Right cardiac atrium (tissue), 5 donors: ENCODE measurements at regions not wholly inside any gene's neighbourhood (a gene's known extent, or its start where the extent isn't known, plus 50 kb on each side); places are given as distances from the start of the nearest gene placed in this dataset.
"Not testable (repeated sequence)": the region's sequence is repeated elsewhere in the genome, so short reads cannot be mapped to it uniquely, and the experiment has no call there.

Experiments used
- ATAC-seq, 2 donors: fragments of 200-7000 bp; cut with Tn5 transposase; one replicate each; pipeline versions ENCODE4 v1.8.0 to v1.9.1; 2020; ENCODE audit warnings: moderate library complexity in 2 of 2, mild to moderate bottlenecking in 1 of 2
- DNase-seq, 3 donors: peaks; one replicate each; pipeline ENCODE4 v3.0.0-alpha.2; 2020
- H3K27ac ChIP-seq: one replicate; pipeline ENCODE4 v1.5.1; 2013; ENCODE audit warnings: mild to moderate bottlenecking, low read length, control low read depth, moderate library complexity
- H3K27me3 ChIP-seq: one replicate; pipeline ENCODE4 v1.6.1; 2013; ENCODE audit not compliant: control insufficient read depth, insufficient read depth
- H3K4me1 ChIP-seq: one replicate; pipeline ENCODE4 v1.6.1; 2013; ENCODE audit warnings: low read length; ENCODE audit not compliant: control insufficient read depth, insufficient read depth
- H3K4me3 ChIP-seq: one replicate; pipeline ENCODE4 v1.5.1; 2013; ENCODE audit warnings: low read length, control low read depth
- H3K9me3 ChIP-seq: one replicate; pipeline ENCODE4 v1.6.1; 2013; ENCODE audit warnings: low read length; ENCODE audit not compliant: control insufficient read depth
- WGBS: extraction: QIAGEN DNeasy Blood & Tissue Kit; methylation state at CpG from one replicate; pipeline ENCODE4 v1.1.7; 2013; 5-methylcytosine and 5-hydroxymethylcytosine counted together
- intact Hi-C, 4 donors: fragments of 100-400 bp; cut with DNase I; formaldehyde crosslinking; loops; one replicate each; pipeline versions ENCODE4 v1.11.0 to v1.14.0; 2022 to 2023
- donor health status: healthy with polysubstance abuse.
- donor health status: DM: no; HTN: yes; CAD: no.
- donor health status: DM: no; HTN: no; CAD: no.
- donor health status: DM: no; HTN: yes; CAD: no; lungs with severe emphysema.
- donor health status: DM: yes; HTN: yes; CAD: no.

DNA sequence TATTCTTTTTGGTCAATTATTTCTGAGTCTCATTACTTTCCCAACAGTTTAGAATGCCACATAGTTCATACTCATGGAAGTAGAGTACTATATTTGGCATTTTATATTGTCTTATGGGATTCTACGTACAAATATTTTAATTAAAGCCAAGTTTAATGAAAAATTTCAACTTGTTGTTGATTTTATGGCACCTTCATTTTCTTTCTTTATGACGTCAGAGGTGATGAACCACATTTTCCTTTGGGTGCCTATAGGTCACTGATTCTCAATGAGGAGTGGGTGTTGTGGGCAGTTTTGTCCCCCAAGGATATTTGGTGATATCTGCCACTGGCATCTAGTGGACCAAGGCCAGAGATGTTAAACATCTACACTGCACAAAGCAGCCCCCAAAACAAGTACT is 1071.3 kb downstream of the NXPH1 start:
- WGBS = 83% methylated on average over 2 of the region's 2 CpGs
- Histone ChIP-seq H3K4me3 (no peak overlapping the region), H3K4me1 (no peaks in the 10 kb centered on the region), H3K9me3 (no peaks in the 10 kb centered on the region), H3K27ac (no peak overlapping the region), H3K27me3 (no peaks in the 10 kb centered on the region)
- DNase-seq (no peak), ATAC-seq (no peak)
- intact Hi-C loops = no loop called here

- H3K4me3 ChIP-seq = no peak overlapping the region
- no peak overlapping the region for H3K27ac ChIP-seq
- ATAC-seq (no peak), DNase-seq (no peak)
- WGBS = 87% methylated on average over 2 of the region's 2 CpGs
- H3K27me3 ChIP-seq = no peaks in the 10 kb centered on the region
- intact Hi-C loops = no loop called here
- H3K4me1 ChIP-seq = no peaks in the 10 kb centered on the region
- no peaks in the 10 kb centered on the region for H3K9me3 ChIP-seq
Observed at GRCh38 chr7:9505516-9505915, 1072.1 kb downstream of the NXPH1 start.

GRCh38 chr7:9507290-9507689 is 1073.9 kb downstream of the NXPH1 start:
- peak in 1 of 3 donors; percentile 28 for DNase-seq
- 40% methylated on average over 3 of the region's 3 CpGs for WGBS
- intact Hi-C loops = no loop called here
- Histone ChIP-seq H3K4me3 (no peak overlapping the region), H3K27ac (no peak overlapping the region), H3K9me3 (no peaks in the 10 kb centered on the region), H3K4me1 (no peaks in the 10 kb centered on the region), H3K27me3 (no peaks in the 10 kb centered on the region)
- ATAC-seq = no peak

DNA sequence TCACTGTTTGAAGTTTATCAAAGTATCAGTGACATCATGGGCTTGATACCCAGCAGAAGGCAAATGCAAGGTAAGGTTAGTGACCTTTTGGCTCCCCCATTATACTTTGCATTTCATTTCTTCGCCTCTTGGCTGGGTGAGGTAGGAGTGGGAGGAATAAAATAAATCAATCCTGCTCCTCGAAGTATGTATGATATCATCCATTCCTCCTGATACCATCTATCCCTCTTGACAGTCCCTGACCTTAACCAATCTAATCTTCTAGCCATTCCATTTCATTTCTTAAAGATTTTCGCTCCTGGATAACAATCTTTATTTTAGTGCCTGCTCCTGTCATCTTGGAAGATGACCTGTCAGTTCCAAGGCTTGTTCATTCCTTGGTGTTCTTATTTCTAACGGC is 1083.3 kb downstream of the NXPH1 start:
- Histone ChIP-seq H3K27ac (no peak overlapping the region), H3K9me3 (no peaks in the 10 kb centered on the region), H3K4me1 (no peaks in the 10 kb centered on the region), H3K27me3 (no peaks in the 10 kb centered on the region), H3K4me3 (no peak overlapping the region)
- 61% methylated on average over 4 of the region's 4 CpGs for WGBS
- ATAC-seq = no peak
- intact Hi-C loops = no loop called here
- DNase-seq = no peak

- Histone ChIP-seq H3K4me1 (no peaks in the 10 kb centered on the region), H3K27ac (no peak overlapping the region), H3K9me3 (no peaks in the 10 kb centered on the region), H3K27me3 (no peaks in the 10 kb centered on the region), H3K4me3 (no peak overlapping the region)
- intact Hi-C loops = no loop called here
- DNase-seq = no peak
- 94% methylated on average over 2 of the region's 2 CpGs for WGBS
- ATAC-seq = no peak
Observed at GRCh38 chr7:9523579-9523978, 1090.2 kb downstream of the NXPH1 start.

GRCh38 chr7:9552431-9552830 is 1119.0 kb downstream of the NXPH1 start:
- H3K4me3 ChIP-seq, intact Hi-C loops, H3K4me1 ChIP-seq, ATAC-seq, H3K9me3 ChIP-seq, H3K27me3 ChIP-seq, H3K27ac ChIP-seq, DNase-seq: not testable (repeated sequence)
- WGBS = 90% methylated on average over 4 of the region's 4 CpGs

- Histone ChIP-seq H3K27me3 (peaks cover 2% of the 10 kb centered on the region), H3K4me1 (no peaks in the 10 kb centered on the region), H3K4me3 (no peak overlapping the region), H3K9me3 (no peaks in the 10 kb centered on the region), H3K27ac (no peak overlapping the region)
- no peak for DNase-seq
- intact Hi-C loops = no loop called here
- no peak for ATAC-seq
- 49% methylated on average over 3 of the region's 3 CpGs for WGBS
Observed at GRCh38 chr7:9557853-9558252, 1124.4 kb downstream of the NXPH1 start.

DNA sequence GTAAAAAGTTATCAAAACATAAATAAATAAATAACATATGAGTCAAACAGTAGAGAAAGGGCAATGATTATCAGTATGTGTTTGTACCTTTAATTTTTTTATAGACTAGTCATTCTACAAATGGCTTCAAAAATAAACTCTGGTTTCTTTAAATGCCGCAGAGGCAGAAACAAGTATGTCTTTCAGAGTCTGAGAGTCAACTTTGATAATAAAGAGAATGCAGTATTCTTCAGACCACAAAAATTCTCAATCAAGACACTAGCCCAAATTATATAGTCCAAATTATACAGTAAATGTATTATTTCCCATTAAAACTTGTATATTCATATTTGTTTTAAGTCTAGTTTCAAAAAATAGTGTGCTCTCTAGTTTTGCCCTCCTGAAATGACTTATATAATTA is 1142.3 kb downstream of the NXPH1 start:
- H3K27ac ChIP-seq = no peak overlapping the region
- ATAC-seq = no peak
- no peak overlapping the region for H3K4me3 ChIP-seq
- no peaks in the 10 kb centered on the region for H3K4me1 ChIP-seq
- H3K9me3 ChIP-seq = no peaks in the 10 kb centered on the region
- intact Hi-C loops = no loop called here
- DNase-seq = no peak
- no peaks in the 10 kb centered on the region for H3K27me3 ChIP-seq
- 81% methylated on average over 1 of the region's 1 CpG for WGBS

GRCh38 chr7:9582824-9583223 is 1149.4 kb downstream of the NXPH1 start:
- intact Hi-C loops = no loop called here
- Histone ChIP-seq H3K9me3 (no peaks in the 10 kb centered on the region), H3K4me3 (no peak overlapping the region), H3K27ac (no peak overlapping the region), H3K27me3 (no peaks in the 10 kb centered on the region), H3K4me1 (no peaks in the 10 kb centered on the region)
- no peak for DNase-seq
- ATAC-seq = no peak
- WGBS = 42% methylated on average over 2 of the region's 2 CpGs

GRCh38 chr7:9598411-9598810 is 1165.0 kb downstream of the NXPH1 start:
- 85% methylated on average over 2 of the region's 2 CpGs for WGBS
- ATAC-seq (no peak), DNase-seq (no peak)
- Histone ChIP-seq H3K4me1 (no peaks in the 10 kb centered on the region), H3K9me3 (no peaks in the 10 kb centered on the region), H3K27me3 (no peaks in the 10 kb centered on the region), H3K4me3 (no peak overlapping the region), H3K27ac (no peak overlapping the region)
- intact Hi-C loops = no loop called here

DNA sequence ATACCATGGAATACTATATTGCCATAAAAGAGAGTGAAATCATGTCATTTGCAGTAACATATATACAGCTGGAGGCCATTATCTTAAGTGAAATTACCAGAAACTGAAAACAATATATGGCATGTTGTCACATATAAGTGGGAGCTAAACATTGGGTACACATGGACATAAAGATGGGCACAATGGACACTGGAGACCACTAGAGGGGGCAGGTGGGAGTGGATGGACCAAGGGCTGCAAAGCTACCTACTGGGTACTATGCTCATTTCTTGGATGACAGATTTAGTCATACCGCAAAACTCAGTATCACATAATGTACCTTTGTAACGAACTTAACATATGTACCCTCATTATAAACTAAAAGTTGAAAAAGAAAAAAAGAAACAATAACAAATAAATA is 1167.6 kb downstream of the NXPH1 start:
- Histone ChIP-seq H3K27ac (no peak overlapping the region), H3K9me3 (no peaks in the 10 kb centered on the region), H3K27me3 (no peaks in the 10 kb centered on the region), H3K4me1 (no peaks in the 10 kb centered on the region), H3K4me3 (no peak overlapping the region)
- ATAC-seq = no peak
- no peak for DNase-seq
- 90% methylated on average over 2 of the region's 2 CpGs for WGBS
- intact Hi-C loops = no loop called here

DNA sequence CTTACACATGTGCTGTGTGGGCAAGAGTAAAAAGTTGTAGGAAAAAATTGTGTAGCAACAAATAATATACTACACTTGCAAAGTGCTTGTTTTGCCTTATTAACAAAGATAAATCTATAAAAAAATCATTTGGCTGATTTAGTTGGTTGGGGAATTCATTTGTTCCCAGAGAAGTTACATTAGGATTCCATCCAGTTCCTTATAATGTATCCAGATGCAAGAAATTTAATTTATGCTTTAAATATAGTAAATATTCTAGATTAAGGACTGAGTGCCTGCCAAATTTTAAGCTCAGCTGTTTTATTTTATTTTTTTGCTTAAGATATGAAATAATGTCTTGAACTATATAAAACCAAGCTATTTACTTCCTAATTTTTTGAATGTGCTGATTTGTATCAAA is 1169.9 kb downstream of the NXPH1 start:
- DNase-seq (no peak), ATAC-seq (no peak)
- intact Hi-C loops = no loop called here
- no peaks in the 10 kb centered on the region for H3K27me3 ChIP-seq
- no peak overlapping the region for H3K4me3 ChIP-seq
- no peak overlapping the region for H3K27ac ChIP-seq
- no peaks in the 10 kb centered on the region for H3K4me1 ChIP-seq
- H3K9me3 ChIP-seq = no peaks in the 10 kb centered on the region
